H1 (cell line): ENCODE measurements at regions not wholly inside any gene's neighbourhood (a gene's known extent, or its start where the extent isn't known, plus 50 kb on each side); places are given as distances from the start of the nearest gene placed in this dataset.

Experiments used
- CTCF ChIA-PET: fragments of 300-600 bp; sonication (Branson Sonifier 250); formaldehyde crosslinking; loops from one replicate; lab custom pipeline; 2021; ENCODE audit not compliant: partially characterized antibody; lab: Charles Lee
- POLR2A ChIA-PET: fragments of 300-600 bp; sonication (Branson Sonifier 250); formaldehyde crosslinking; loops from one replicate; lab custom pipeline; 2021; ENCODE audit warnings: inconsistent platforms; ENCODE audit not compliant: partially characterized antibody; lab: Charles Lee
- DNase-seq, 2 experiments: peaks; one replicate each; pipeline versions ENCODE4 v3.0.0 to v3.0.0-alpha.2; 2010 to 2022; ENCODE audit warnings: low spot score in 2 of 2, low read depth in 1 of 2, mixed read lengths in 1 of 2
- FAIRE-seq: peaks from 2 replicates; lab custom pipeline; 2011; peaks lifted over from hg19 to GRCh38; lab: Jason Lieb, UNC
- H2AFZ ChIP-seq: 2 replicates; pipeline ENCODE4 v1.8.1; 2012; ENCODE audit warnings: low read length, inconsistent platforms
- H2AK5ac ChIP-seq: 2 replicates; pipeline ENCODE4 v1.6.1; 2013; ENCODE audit warnings: low read depth, low read length
- H2BK120ac ChIP-seq: replicated peaks from 2 replicates; pipeline ENCODE3; 2013; ENCODE audit warnings: low read depth, low read length, inconsistent platforms
- H2BK12ac ChIP-seq: 2 replicates; pipeline ENCODE4 v1.6.1; 2013; ENCODE audit warnings: low read depth, low read length
- H2BK15ac ChIP-seq: 2 replicates; pipeline ENCODE4 v1.6.1; 2013; ENCODE audit warnings: low read length
- H2BK20ac ChIP-seq: 2 replicates; pipeline ENCODE4 v1.6.1; 2013; ENCODE audit warnings: low read length
- H2BK5ac ChIP-seq: 2 replicates; pipeline ENCODE4 v1.6.1; 2013; ENCODE audit warnings: low read depth, low read length
- H3K14ac ChIP-seq: 2 replicates; pipeline ENCODE4 v1.6.1; 2013; ENCODE audit warnings: inconsistent platforms; ENCODE audit not compliant: insufficient read length
- H3K18ac ChIP-seq: 2 replicates; pipeline ENCODE4 v1.6.1; 2013; ENCODE audit warnings: low read length; ENCODE audit errors: extremely low read depth
- H3K23ac ChIP-seq: 2 replicates; pipeline ENCODE4 v1.6.1; 2013; ENCODE audit warnings: inconsistent platforms; ENCODE audit not compliant: insufficient read length
- H3K23me2 ChIP-seq: 2 replicates; pipeline ENCODE4 v1.6.1; 2013; ENCODE audit warnings: low read depth, low read length
- H3K27ac ChIP-seq: 2 replicates; pipeline ENCODE4 v1.6.1; 2011; ENCODE audit warnings: low read depth, low read length, inconsistent platforms
- H3K27me3 ChIP-seq, 4 experiments: replicated peaks in 1 of 4; 1 replicate in 1 of 4; 2 replicates in 3 of 4; pipeline versions ENCODE4 v1.6.1 to v1.8.1; 2011 to 2013; ENCODE audit warnings: low read length in 3 of 4, mild to moderate bottlenecking in 3 of 4, inconsistent platforms in 2 of 4, mixed read lengths in 2 of 4, moderate library complexity in 1 of 4; ENCODE audit not compliant: control insufficient read depth in 3 of 4, insufficient read depth in 3 of 4; ENCODE audit errors: extremely low read depth in 1 of 4
- H3K36me3 ChIP-seq, 4 experiments: 2 replicates each; pipeline versions ENCODE4 v1.6.1 to v1.8.1; 2011 to 2013; ENCODE audit warnings: mild to moderate bottlenecking in 4 of 4, low read length in 3 of 4, moderate library complexity in 2 of 4, control low read depth in 1 of 4, inconsistent platforms in 1 of 4; ENCODE audit not compliant: insufficient read depth in 4 of 4, control insufficient read depth in 2 of 4
- H3K4ac ChIP-seq: replicated peaks from 2 replicates; pipeline ENCODE3; 2013; ENCODE audit warnings: low read length, low read depth, mixed read lengths, inconsistent platforms; ENCODE audit not compliant: insufficient read length
- H3K4me1 ChIP-seq, 4 experiments: replicated peaks in 1 of 4; 1 replicate in 1 of 4; 2 replicates in 3 of 4; pipeline versions ENCODE4 v1.6.1 to v1.8.1; 2011 to 2013; ENCODE audit warnings: low read length in 3 of 4, inconsistent platforms in 2 of 4, mixed read lengths in 1 of 4; ENCODE audit not compliant: insufficient read depth in 4 of 4, control insufficient read depth in 3 of 4
- H3K4me2 ChIP-seq, 2 experiments: 2 replicates each; pipeline versions ENCODE4 v1.6.1 to v1.8.1; 2011 to 2013; ENCODE audit warnings: low read depth in 2 of 2, low read length in 2 of 2, control low read depth in 1 of 2, inconsistent platforms in 1 of 2, mild to moderate bottlenecking in 1 of 2; ENCODE audit not compliant: insufficient read depth in 1 of 2
- H3K4me3 ChIP-seq, 4 experiments: fragments of 200-600, 300-600 bp in 1 of 4; sonication (generic), shearing (Covaris generic), sonication (Bioruptor Twin) in 1 of 4; 2 replicates each; pipeline versions ENCODE4 v1.5.1 to v1.8.1; 2011 to 2016; ENCODE audit warnings: low read length in 4 of 4, low read depth in 3 of 4, control low read depth in 2 of 4, inconsistent platforms in 2 of 4, mild to moderate bottlenecking in 2 of 4, mixed read lengths in 1 of 4, moderate library complexity in 1 of 4; ENCODE audit not compliant: insufficient read depth in 2 of 4; ENCODE audit errors: extremely low read depth in 1 of 4
- H3K56ac ChIP-seq: replicated peaks from 2 replicates; pipeline ENCODE3; 2013; ENCODE audit warnings: low read depth, mild to moderate bottlenecking, mixed read lengths, low read length, inconsistent platforms; ENCODE audit not compliant: insufficient read length
- H3K79me1 ChIP-seq: 2 replicates; pipeline ENCODE4 v1.6.1; 2013; ENCODE audit warnings: low read depth, low read length, control low read depth
- H3K79me2 ChIP-seq, 2 experiments: 2 replicates each; pipeline versions ENCODE4 v1.6.1 to v1.8.1; 2012 to 2013; ENCODE audit warnings: low read length in 2 of 2, mild to moderate bottlenecking in 2 of 2, inconsistent platforms in 1 of 2; ENCODE audit not compliant: insufficient read depth in 2 of 2, control insufficient read depth in 1 of 2
- H3K9ac ChIP-seq, 4 experiments: replicated peaks in 1 of 4; 1 replicate in 1 of 4; 2 replicates in 3 of 4; pipeline versions ENCODE4 v1.6.1 to v1.8.1; 2011 to 2013; ENCODE audit warnings: low read depth in 3 of 4, low read length in 3 of 4, control low read depth in 2 of 4, mild to moderate bottlenecking in 2 of 4, moderate library complexity in 2 of 4, inconsistent platforms in 1 of 4; ENCODE audit errors: extremely low read depth in 1 of 4
- H3K9me3 ChIP-seq, 2 experiments: 2 replicates each; pipeline versions ENCODE4 v1.6.1 to v1.8.1; 2012 to 2013; ENCODE audit warnings: mild to moderate bottlenecking in 2 of 2, moderate library complexity in 2 of 2, control low read depth in 1 of 2, inconsistent platforms in 1 of 2, low read depth in 1 of 2, low read length in 1 of 2, mixed read lengths in 1 of 2; ENCODE audit not compliant: insufficient read depth in 2 of 2
- H4K20me1 ChIP-seq, 2 experiments: replicated peaks in 1 of 2; 2 replicates each; pipeline versions ENCODE3 to v1.8.1; 2011 to 2013; ENCODE audit warnings: inconsistent platforms in 2 of 2, low read length in 2 of 2, mild to moderate bottlenecking in 1 of 2; ENCODE audit not compliant: insufficient read depth in 2 of 2, control insufficient read depth in 1 of 2
- H4K5ac ChIP-seq: 2 replicates; pipeline ENCODE4 v1.6.1; 2013; ENCODE audit warnings: low read length, low read depth, mixed read lengths, inconsistent platforms; ENCODE audit not compliant: insufficient read length
- H4K8ac ChIP-seq: 2 replicates; pipeline ENCODE4 v1.8.0; 2013; ENCODE audit warnings: mild to moderate bottlenecking, moderate library complexity, low read length, inconsistent platforms; ENCODE audit not compliant: insufficient read depth; ENCODE audit errors: extremely low read depth
- H4K91ac ChIP-seq: replicated peaks from 2 replicates; pipeline ENCODE3; 2013; ENCODE audit warnings: low read length, mixed read lengths, inconsistent platforms; ENCODE audit not compliant: insufficient read length
- BACH1 ChIP-seq: IDR thresholded peaks from 2 replicates; pipeline ENCODE4 v1.6.1; 2012; ENCODE audit warnings: low read length, improper control_type of control experiment
- GTF2F1 ChIP-seq: IDR thresholded peaks from 2 replicates; pipeline ENCODE4 v1.6.1; 2012; ENCODE audit warnings: low read depth, low read length, improper control_type of control experiment, borderline replicate concordance
- HDAC6 ChIP-seq: IDR thresholded peaks from one replicate; pipeline ENCODE4 v1.7.1; 2012; ENCODE audit warnings: low read depth, mild to moderate bottlenecking, inconsistent platforms, low read length, moderate library complexity
- JUN ChIP-seq: IDR thresholded peaks from 2 replicates; pipeline ENCODE4 v1.6.1; 2011; ENCODE audit warnings: low read depth, mild to moderate bottlenecking, improper control_type of control experiment, low read length
- MAFK ChIP-seq: IDR thresholded peaks from 2 replicates; pipeline ENCODE4 v1.6.1; 2012; ENCODE audit warnings: low read depth, mild to moderate bottlenecking, improper control_type of control experiment, low read length
- NRF1 ChIP-seq: IDR thresholded peaks from 2 replicates; pipeline ENCODE4 v1.6.1; 2011; ENCODE audit warnings: mild to moderate bottlenecking, low read depth, low read length, improper control_type of control experiment
- POLR2A ChIP-seq, 2 experiments: IDR thresholded peaks; 1 replicate in 1 of 2; 2 replicates in 1 of 2; pipeline ENCODE4 v1.6.1; 2011; ENCODE audit warnings: low read depth in 2 of 2, low read length in 2 of 2, mild to moderate bottlenecking in 2 of 2; ENCODE audit errors: control extremely low read depth in 1 of 2
- RNF2 ChIP-seq: fragments of 200-900, 300-1000 bp; sonication (generic); IDR thresholded peaks from 2 replicates; pipeline ENCODE4 v1.7.1; 2016; ENCODE audit warnings: borderline replicate concordance, low read depth, mild to moderate bottlenecking, antibody characterized with exemption, low read length; ENCODE audit not compliant: poor library complexity, severe bottlenecking; ENCODE audit errors: missing control alignments
- SAP30 ChIP-seq: fragments of 300-600 bp; sonication (generic); IDR thresholded peaks from 2 replicates; pipeline ENCODE4 v1.7.1; 2012; ENCODE audit warnings: low read length, moderate library complexity, mild to moderate bottlenecking, inconsistent platforms; ENCODE audit not compliant: insufficient read depth, insufficient replicate concordance
- SIX5 ChIP-seq: IDR thresholded peaks from 2 replicates; pipeline ENCODE4 v1.6.1; 2011; ENCODE audit warnings: mild to moderate bottlenecking, low read depth, low read length
- SP1 ChIP-seq: IDR thresholded peaks from 2 replicates; pipeline ENCODE4 v1.6.1; 2011; ENCODE audit warnings: low read depth, low read length
- SRF ChIP-seq: IDR thresholded peaks from 2 replicates; pipeline ENCODE4 v1.6.1; 2011; ENCODE audit warnings: mild to moderate bottlenecking, low read depth, low read length, moderate library complexity
- TCF12 ChIP-seq: IDR thresholded peaks from 2 replicates; pipeline ENCODE4 v1.6.1; 2011; ENCODE audit warnings: low read depth, mild to moderate bottlenecking, low read length
- WGBS, 2 experiments: shearing (Covaris generic) in 1 of 2; methylation state at CpG; one replicate each; pipeline versions ENCODE4 v1.1.6 to v1.1.7; 2013 to 2015; ENCODE audit warnings: low lambda C conversion rate in 2 of 2, mixed read lengths in 2 of 2, inconsistent platforms in 1 of 2, low coverage in 1 of 2, missing lambda C conversion rate in 1 of 2; ENCODE audit not compliant: insufficient replicate concordance in 2 of 2, insufficient coverage in 1 of 2, insufficient read length in 1 of 2; ENCODE audit errors: extremely low coverage in 1 of 2, missing lambda C conversion rate in 1 of 2; 5-methylcytosine and 5-hydroxymethylcytosine counted together
- TF ChIP-seq, protein P1 (sequence below): IDR thresholded peaks from 2 replicates; pipeline ENCODE4 v1.6.1; 2012; ENCODE audit warnings: low read length, inconsistent platforms

DNA sequence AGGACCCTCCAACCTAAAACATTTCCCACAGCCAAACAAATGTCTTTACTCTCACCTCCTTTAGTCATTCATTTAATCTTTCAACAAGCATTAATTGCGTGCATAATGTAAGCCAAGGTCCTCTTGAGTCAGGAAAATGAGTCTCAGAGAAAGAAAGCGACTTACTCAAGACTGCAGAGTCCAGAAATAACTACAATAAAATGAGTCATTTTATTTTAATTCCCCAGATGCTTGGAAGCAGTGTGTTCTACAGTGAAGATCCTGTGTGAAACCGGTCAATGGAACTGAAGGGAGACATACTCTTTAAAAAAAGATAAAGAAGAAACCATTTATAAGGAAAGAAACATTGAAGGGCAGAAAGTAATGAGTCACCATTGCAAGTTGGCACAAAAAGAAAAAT lies 513.7 kb downstream of the CDK5RAP2 start:
- no peak overlapping the region for H4K5ac ChIP-seq
- H3K9me3 ChIP-seq, result no peaks in the 10 kb centered on the region
- H4K8ac ChIP-seq, result no peak overlapping the region
- FAIRE-seq (no peak), DNase-seq (no peak)
- H3K27me3 ChIP-seq, result no peaks in the 10 kb centered on the region
- H2BK120ac ChIP-seq, result no peak overlapping the region
- ChIA-PET CTCF (interaction anchor here (0.8 kb wide), 1 partner anchor 511 kb away, joined by 3 read pairs; no protein-coding TSS in a partner anchor), POLR2A (no interaction called here)
- no peak overlapping the region for H2BK5ac ChIP-seq
- no peak overlapping the region for H3K4me3 ChIP-seq
- no peak overlapping the region for H3K9ac ChIP-seq
- no peaks in the 10 kb centered on the region for H3K23me2 ChIP-seq
- no peaks in the 10 kb centered on the region for H3K79me2 ChIP-seq
- no peak overlapping the region for H3K56ac ChIP-seq
- H3K27ac ChIP-seq, result no peak overlapping the region
- no peak overlapping the region for H2BK20ac ChIP-seq
- no peak overlapping the region for H3K4me2 ChIP-seq
- H4K20me1 ChIP-seq, result no peaks in the 10 kb centered on the region
- WGBS, 2 experiments, result 94% methylated on average over 3 of the region's 3 CpGs; no CpG with 5 or more reads in 1 of the 2 experiments
- no peak overlapping the region for H2BK12ac ChIP-seq
- H3K4me1 ChIP-seq, result no peaks in the 10 kb centered on the region
- no peak overlapping the region for H2BK15ac ChIP-seq
- H3K4ac ChIP-seq, result no peak overlapping the region
- H2AK5ac ChIP-seq, result no peak overlapping the region
- H3K14ac ChIP-seq, result no peak overlapping the region
- H3K79me1 ChIP-seq, result no peaks in the 10 kb centered on the region
- no peak overlapping the region for H3K18ac ChIP-seq
- H4K91ac ChIP-seq, result no peak overlapping the region
- H3K36me3 ChIP-seq, result no peaks in the 10 kb centered on the region
- H2AFZ ChIP-seq, result no peak overlapping the region
- H3K23ac ChIP-seq, result no peak overlapping the region
- TF ChIP-seq SIX5, result no peak
- no peak for TF ChIP-seq POLR2A (IDR thresholded peaks at IDR 0.05; ENCODE audit: control extremely low read depth in 1 of 2, low read depth in 2 of 2, low read length in 2 of 2)
- TF ChIP-seq SP1, result no peak
- TF ChIP-seq BACH1, result no peak
- no peak for TF ChIP-seq NRF1
- TF ChIP-seq, protein P1, sequence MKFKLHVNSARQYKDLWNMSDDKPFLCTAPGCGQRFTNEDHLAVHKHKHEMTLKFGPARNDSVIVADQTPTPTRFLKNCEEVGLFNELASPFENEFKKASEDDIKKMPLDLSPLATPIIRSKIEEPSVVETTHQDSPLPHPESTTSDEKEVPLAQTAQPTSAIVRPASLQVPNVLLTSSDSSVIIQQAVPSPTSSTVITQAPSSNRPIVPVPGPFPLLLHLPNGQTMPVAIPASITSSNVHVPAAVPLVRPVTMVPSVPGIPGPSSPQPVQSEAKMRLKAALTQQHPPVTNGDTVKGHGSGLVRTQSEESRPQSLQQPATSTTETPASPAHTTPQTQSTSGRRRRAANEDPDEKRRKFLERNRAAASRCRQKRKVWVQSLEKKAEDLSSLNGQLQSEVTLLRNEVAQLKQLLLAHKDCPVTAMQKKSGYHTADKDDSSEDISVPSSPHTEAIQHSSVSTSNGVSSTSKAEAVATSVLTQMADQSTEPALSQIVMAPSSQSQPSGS, result no peak
- TF ChIP-seq RNF2, result no peak
- no peak for TF ChIP-seq SRF
- TF ChIP-seq HDAC6, result no peak
- TF ChIP-seq JUN, result no peak
- no peak for TF ChIP-seq TCF12
- no peak for TF ChIP-seq MAFK
- no peak for TF ChIP-seq GTF2F1
- no peak for TF ChIP-seq SAP30
